ENCODE measurements at regions not wholly inside any gene's neighbourhood (a gene's known extent, or its start where the extent isn't known, plus 50 kb on each side); places are given as distances from the start of the nearest gene placed in this dataset.
"Not testable (repeated sequence)": the region's sequence is repeated elsewhere in the genome, so short reads cannot be mapped to it uniquely, and the experiment has no call there.

GRCh38 chr15:20280933-20281463 lies 260.6 kb downstream of the GOLGA6L6 start:
- DNase-seq (ENCODE audit: low read depth): no peak
- H3K4me3 ChIP-seq (ENCODE audit: low read depth, low read length): no peak overlapping the region
- TF ChIP-seq CTCF (conservative IDR thresholded peaks at IDR 0.05; ENCODE audit: low read depth, low read length): no peak

DNA sequence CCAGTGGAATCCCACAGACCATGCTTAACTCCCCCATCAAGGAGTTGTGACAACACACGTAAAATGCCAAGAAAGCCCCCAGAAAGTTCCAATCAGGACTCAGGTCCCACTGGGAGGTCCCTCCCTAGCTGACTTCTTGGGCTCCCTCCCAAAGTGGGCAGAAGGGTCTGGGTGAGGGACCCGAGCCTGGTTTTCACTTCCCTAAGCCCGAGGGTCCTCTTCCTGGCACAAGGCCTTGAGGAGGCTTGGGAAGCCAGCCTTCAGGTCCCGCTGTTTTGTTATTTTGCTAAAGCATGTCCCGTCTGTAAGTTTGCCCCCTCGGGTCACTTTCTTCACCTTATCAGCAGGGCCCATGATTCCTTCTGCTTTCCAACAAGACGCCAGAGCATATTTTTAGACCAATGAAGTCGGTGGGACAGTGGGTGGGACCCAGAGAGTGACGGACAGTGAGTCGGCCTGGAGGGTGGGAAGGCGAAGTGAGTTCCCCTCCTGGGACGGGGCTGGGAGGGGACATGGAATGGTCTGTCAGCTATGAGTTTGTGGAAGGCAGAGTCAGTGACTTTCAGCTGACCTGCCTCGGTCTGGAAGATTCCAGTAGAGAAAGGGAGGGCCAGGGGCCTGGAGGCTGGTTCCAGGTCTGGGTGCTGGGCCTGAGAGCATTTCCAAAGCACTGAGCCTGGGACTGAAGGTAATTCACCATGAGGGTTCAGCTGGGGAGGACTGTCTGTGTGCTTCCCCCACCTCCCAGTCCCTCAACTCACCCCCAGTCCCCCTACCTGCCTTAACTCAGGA lies 261.3 kb downstream of the GOLGA6L6 start:
- DNase-seq (ENCODE audit: low read depth); H3K4me3 ChIP-seq (ENCODE audit: low read depth, low read length): not testable (repeated sequence)

- DNase-seq (ENCODE audit: low read depth); H3K4me3 ChIP-seq (ENCODE audit: low read depth, low read length): not testable (repeated sequence)
Observed at GRCh38 chr15:20279056-20279455, 262.5 kb downstream of the GOLGA6L6 start.

DNA sequence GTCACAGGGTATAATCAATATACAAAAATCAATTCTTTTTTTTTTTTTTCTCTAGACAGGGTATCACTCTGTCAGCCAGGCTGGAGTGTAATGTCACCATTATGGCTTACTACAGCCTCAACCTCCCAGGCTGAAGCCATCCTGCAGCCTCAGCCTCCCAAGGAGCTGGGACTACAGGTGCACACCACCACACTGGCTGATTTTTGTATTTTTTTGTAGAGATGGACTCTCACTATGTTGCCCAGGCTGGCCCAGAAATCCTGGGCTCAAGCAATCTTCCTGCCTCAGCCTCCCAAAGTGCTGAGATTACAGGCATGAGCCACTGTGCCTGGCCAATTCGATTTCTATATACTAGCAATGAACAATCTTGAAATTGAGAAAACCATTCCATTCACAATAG lies 263.2 kb downstream of the GOLGA6L6 start:
- DNase-seq (ENCODE audit: low read depth); H3K4me3 ChIP-seq (ENCODE audit: low read depth, low read length): not testable (repeated sequence)

DNA sequence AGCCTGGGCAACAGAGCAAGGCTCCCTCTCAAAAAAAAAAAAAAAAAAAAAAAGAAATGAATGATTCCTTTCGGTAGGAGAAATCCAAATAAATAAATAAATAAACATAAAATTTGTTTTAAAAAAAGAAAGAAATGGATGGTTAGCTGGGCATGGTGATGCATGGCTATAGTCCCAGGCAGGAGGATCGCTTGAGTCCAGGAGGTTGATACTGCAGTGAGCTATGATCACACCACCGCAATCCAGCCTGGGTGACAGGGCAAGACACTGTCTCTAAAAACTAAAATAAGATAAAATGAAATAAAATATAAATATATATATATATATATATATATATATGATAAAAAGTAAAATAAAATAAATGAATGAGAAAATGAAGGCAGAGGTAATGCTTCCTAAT lies 264.1 kb downstream of the GOLGA6L6 start:
- not testable (repeated sequence) for DNase-seq (ENCODE audit: low read depth); H3K4me3 ChIP-seq (ENCODE audit: low read depth, low read length)

DNA sequence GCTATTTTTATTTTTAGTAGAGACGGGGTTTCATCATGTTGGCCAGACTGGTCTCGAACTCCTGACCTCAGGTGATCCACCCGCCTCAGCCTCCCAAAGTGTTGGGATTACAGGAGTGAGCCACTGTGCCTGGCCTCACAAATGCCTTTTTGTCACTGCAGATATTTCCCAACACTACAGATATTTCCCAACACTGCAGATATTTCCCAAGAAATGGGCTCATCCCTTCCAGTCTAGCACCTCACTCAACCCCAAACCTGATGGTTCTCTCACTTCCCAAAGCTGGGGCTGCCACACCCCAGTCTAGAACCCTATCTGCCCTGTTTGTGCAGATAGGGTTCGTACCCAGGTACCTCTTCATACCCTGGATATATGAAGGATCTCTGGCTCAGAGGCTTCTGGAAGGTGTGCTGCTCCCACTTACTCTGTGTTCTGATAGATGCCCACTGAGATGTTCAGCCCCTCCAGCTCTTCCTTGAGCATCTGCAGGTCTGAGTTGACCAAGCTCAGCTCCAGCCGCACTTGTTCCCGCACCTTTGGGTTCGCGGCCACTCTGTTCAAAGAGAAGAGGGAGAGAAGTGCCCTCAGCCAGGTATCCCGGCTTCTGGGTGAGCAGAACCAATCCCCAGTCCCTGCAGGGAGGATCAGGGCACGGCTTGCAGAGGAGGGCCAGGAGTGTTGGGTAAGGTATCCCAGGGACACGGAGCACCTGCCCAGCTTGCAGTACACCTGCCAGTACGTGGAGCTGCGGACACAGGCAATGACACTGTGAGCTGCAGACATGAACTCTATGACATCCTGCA lies 265.1 kb downstream of the GOLGA6L6 start:
- DNase-seq (ENCODE audit: low read depth): not testable (repeated sequence)

GRCh38 chr15:20275373-20275967 lies 266.1 kb downstream of the GOLGA6L6 start:
- DNase-seq (ENCODE audit: low read depth); H3K4me3 ChIP-seq (ENCODE audit: low read depth, low read length): not testable (repeated sequence)

More for the DNA sequence above, 265.1 kb downstream of the GOLGA6L6 start:
- H3K4me3 ChIP-seq (ENCODE audit: low read depth, low read length): not testable (repeated sequence)

GRCh38 chr15:20272422-20273184 lies 269.0 kb downstream of the GOLGA6L6 start:
- no peak overlapping the region for H3K4me3 ChIP-seq (ENCODE audit: low read depth, low read length)
- no peak for TF ChIP-seq CTCF (conservative IDR thresholded peaks at IDR 0.05; ENCODE audit: low read depth, low read length)
- DNase-seq (ENCODE audit: low read depth): no peak

DNA sequence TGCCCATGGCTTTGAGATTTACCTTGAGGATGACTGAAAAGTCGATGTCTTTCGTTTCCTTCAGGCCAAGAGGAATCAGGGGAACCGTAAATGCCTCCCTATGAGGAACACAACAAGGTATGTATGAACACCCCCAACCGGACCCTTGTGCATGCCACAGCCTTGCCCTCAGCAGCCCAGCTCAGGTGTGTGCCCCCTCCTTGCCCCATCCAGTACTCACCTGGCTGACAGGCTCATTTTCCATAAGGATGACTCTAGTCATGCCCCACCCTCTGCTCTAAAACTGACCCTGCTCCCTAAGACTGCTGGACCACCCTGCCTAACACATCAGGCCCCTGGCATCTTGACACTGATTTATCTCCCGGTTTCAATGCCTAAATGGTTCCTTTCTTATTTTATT lies 270.0 kb downstream of the GOLGA6L6 start:
- H3K4me3 ChIP-seq (ENCODE audit: low read depth, low read length): no peak overlapping the region
- TF ChIP-seq CTCF (conservative IDR thresholded peaks at IDR 0.05; ENCODE audit: low read depth, low read length): no peak
- no peak for DNase-seq (ENCODE audit: low read depth)

DNA sequence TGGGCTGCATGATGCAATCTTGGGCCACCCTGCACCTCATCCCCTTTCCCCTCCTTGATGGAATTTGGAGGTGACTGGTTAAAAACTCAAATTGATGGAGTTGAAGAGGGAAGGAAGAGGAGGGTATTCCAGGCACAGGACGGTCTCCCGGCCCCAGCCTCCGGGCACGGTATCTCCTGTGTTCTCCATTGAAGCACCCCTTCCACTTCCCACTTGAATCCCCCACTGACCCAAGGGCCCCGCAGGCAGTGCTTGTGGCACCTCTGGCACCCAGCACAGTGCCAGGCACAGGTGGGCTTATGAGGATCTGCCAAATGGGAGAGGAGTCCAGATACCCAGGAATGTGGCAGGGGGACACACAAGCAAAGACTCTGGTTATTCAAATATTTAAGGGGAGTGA lies 271.6 kb downstream of the GOLGA6L6 start:
- DNase-seq (ENCODE audit: low read depth): not testable (repeated sequence)

DNA sequence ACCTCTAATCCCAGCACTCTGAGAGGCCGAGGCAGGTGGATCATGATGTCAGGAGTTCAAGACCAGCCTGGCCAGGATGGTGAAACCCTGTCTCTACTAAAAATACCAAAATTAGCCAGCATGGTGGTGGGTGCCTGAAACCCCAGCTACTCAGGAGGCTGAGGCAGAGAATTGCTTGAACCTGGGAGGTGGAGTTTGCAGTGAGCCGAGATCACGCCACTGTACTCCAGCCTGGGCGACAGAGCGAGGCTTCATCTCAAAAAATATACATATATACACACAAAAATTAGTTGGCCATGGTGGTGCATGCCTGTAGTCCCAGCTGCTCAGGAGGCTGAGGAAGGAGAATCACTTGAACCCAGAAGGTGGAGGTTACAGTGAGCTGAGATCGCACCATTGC lies 273.6 kb downstream of the GOLGA6L6 start:
- not testable (repeated sequence) for DNase-seq (ENCODE audit: low read depth); H3K4me3 ChIP-seq (ENCODE audit: low read depth, low read length)

More for the DNA sequence above, 271.6 kb downstream of the GOLGA6L6 start:
- H3K4me3 ChIP-seq (ENCODE audit: low read depth, low read length): not testable (repeated sequence)

GRCh38 chr15:20267051-20267730 lies 274.4 kb downstream of the GOLGA6L6 start:
- not testable (repeated sequence) for H3K4me3 ChIP-seq (ENCODE audit: low read depth, low read length); DNase-seq (ENCODE audit: low read depth)

- not testable (repeated sequence) for DNase-seq (ENCODE audit: low read depth)
Observed at GRCh38 chr15:20265710-20266109, 275.9 kb downstream of the GOLGA6L6 start.

More at GRCh38 chr15:20265710-20266109, 275.9 kb downstream of the GOLGA6L6 start:
- not testable (repeated sequence) for H3K4me3 ChIP-seq (ENCODE audit: low read depth, low read length)

Data from choroid plexus epithelial cell (primary cell).